OCI-LY7 (cell line): ENCODE measurements at regions not wholly inside any gene's neighbourhood (a gene's known extent, or its start where the extent isn't known, plus 50 kb on each side); places are given as distances from the start of the nearest gene placed in this dataset.

ENCODE experiments used
- EZH2phosphoT487 ChIP-seq: fragments of 200-600 bp; sonication (generic); IDR thresholded peaks from 2 replicates; pipeline ENCODE4 v1.6.1; 2018; ENCODE audit warnings: low read depth, borderline replicate concordance, mild to moderate bottlenecking, mixed run types, antibody characterized with exemption, low read length, moderate library complexity, mixed read lengths
- TF ChIP-seq, protein P1 (sequence below): fragments of 200-600 bp; sonication (generic); conservative IDR thresholded peaks from 2 replicates; pipeline ENCODE4 v1.5.1; 2014; ENCODE audit warnings: mild to moderate bottlenecking, antibody characterized with exemption, low read length, moderate library complexity, mixed read lengths

DNA sequence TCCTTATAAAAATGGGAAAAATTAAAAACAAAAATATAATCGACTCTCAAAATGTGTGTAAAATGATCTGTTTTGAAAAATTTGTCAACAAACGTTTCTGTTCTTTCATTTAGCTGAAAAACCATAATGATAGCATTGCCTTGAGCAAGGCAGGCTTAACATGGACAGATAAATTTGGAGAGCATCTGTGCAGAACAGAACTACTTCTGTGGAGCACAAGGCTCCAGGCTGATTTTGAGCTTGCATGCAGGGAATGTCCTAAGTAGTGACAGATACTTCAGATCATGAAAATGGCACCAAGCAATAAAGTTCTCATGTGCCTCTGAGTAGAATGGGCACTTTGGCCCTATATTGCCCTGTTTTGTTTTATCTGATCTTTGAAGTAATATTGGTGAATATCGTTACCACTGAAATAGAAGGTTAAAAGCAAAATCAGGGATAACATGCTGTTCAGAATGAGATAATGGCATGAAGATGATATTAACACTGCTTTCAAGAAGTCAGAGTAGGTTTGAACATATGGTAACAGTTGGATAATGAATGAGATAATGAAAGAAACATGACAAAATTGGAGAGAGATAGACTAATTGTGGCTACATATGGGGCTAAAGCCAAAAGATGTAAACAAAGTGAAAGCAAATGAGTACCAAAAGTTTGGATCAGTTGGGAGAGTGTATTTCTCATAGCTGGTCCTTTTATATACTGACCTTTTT is 730.5 kb upstream of the CCDC179 start:
- TF ChIP-seq, protein P1, sequence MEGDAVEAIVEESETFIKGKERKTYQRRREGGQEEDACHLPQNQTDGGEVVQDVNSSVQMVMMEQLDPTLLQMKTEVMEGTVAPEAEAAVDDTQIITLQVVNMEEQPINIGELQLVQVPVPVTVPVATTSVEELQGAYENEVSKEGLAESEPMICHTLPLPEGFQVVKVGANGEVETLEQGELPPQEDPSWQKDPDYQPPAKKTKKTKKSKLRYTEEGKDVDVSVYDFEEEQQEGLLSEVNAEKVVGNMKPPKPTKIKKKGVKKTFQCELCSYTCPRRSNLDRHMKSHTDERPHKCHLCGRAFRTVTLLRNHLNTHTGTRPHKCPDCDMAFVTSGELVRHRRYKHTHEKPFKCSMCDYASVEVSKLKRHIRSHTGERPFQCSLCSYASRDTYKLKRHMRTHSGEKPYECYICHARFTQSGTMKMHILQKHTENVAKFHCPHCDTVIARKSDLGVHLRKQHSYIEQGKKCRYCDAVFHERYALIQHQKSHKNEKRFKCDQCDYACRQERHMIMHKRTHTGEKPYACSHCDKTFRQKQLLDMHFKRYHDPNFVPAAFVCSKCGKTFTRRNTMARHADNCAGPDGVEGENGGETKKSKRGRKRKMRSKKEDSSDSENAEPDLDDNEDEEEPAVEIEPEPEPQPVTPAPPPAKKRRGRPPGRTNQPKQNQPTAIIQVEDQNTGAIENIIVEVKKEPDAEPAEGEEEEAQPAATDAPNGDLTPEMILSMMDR = no peak
- no peak for TF ChIP-seq EZH2phosphoT487
